Mesenteric fat pad (tissue), 1 donor: ENCODE measurements at regions not wholly inside any gene's neighbourhood (a gene's known extent, or its start where the extent isn't known, plus 50 kb on each side); places are given as distances from the start of the nearest gene placed in this dataset.

Experiments used
- DNase-seq: peaks from one replicate; pipeline ENCODE4 v3.0.0-alpha.2; 2020; ENCODE audit warnings: low spot score
- donor health status: DM: yes; HTN: yes; CAD: no.

DNA sequence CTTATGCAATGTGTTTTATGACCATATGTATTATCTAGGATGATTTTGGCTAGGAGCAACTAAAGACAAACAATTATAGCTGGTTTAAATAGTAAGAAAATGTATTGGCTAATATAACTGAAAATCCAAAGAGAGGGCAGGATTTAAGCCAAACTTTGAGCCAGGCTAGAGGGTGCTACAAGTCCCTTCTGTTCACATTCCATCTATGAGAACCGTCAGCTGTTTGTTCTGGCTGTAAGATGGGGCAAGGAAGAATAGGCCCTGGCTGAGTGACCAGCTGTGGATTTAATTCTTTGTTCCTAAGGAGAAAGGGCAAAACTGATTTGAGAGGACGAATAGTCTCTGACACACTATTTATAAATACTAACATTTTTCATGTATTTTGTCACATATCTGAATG is 79.2 kb upstream of the UGT8 start:
- no peak for DNase-seq

DNA sequence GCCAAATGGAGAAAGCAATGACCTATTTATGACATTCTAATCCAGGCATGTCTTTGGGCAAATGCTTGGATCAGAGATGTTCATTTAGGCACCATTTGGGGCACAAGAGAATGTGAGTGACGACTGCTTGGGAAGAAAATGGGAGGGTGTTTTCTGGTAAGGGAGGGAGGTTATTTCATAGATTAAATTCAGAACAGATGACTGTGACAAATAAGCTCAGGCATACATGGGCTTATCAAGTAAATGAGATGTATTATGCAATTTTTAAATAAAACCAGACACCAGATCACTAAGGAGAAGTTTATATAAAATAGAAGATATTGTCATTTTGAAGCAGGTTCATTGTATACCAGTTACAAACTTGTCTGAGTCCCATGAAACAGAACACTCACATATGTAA is 71.4 kb upstream of the UGT8 start:
- DNase-seq: no peak

DNA sequence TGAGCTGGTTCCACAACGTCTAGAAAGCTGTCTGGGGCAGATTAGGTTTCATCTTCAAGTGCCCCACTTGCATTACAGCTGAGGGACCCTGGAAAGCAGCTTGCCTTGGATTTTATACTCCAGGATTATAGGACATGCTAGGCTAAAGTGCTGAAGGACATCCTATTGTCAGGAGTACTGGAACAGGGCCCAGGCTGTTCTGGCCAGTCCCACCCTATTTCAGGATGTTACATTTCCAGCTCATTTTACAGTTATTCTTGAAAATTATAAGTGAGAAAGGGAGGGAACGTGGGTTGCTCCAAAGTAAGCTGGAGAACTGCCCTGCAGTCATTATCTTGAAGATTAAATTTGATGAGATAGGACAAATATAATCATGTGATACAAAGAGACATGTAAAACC is 71.0 kb upstream of the UGT8 start:
- DNase-seq: no peak

DNA sequence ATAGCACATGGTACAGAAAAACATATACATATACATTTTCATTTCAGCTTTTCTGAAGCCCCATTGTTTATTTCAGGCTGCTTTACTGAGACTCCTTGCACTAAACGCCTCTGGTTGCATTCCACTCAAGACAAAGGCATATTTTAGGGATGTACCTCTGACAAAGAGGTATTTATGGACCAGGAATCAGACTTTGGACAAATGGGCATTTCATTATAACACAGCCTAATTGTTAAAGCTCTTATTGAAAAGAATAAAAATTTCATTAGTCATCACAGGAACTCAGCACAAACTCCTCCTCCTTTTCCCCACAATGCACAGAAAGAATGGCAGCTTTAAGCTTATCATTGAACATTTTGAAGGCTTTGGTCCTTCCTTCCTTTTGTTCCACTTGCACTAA is 62.9 kb upstream of the UGT8 start:
- DNase-seq: no peak

DNA sequence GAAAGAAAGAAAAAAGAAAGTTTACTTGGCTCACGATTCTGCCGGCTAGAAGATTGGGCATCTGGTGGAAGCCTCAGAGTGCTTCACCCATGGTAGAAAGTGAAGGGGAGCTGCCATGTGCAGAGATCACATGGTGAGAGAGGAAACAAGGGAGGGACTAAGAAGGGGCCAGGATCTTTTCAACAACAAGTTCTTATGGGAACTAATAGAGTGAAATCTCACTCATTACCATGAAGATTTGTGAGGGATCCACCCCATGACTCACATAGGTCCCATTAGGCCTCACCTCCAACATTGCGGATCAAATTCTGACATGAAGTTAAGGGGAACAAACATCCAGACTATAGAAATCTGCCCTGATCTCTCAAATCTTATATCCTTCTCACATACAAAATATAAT is 61.3 kb upstream of the UGT8 start:
- no peak for DNase-seq

DNA sequence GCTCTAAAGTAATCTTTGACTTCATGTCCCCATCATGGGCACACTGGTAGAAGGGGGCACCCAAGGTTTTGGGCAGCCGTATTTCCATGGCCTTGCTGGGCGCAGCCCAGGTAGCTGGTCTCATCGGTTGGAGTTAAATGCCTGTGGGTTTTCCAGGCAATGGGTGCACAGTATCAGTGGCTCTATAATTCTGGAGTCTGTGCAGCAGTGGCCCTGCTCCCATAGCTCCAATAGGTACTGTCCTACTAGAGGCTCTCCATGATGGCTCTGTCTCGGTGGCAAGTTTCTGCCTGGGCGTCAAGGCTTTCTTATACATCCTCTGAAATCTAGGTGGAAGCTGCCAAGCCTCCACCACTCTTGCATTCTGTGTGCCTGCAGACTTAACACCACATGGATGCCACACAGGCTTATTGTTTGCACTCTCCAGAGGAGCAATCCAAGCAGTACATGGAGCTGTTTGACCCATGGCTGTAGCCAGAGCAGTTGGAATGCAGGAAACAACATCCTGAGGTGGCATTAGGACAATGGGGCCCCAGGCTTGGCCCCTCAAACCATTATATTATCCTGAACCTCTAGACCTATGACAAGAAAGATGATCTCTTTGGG is 60.5 kb upstream of the UGT8 start:
- no peak for DNase-seq

DNA sequence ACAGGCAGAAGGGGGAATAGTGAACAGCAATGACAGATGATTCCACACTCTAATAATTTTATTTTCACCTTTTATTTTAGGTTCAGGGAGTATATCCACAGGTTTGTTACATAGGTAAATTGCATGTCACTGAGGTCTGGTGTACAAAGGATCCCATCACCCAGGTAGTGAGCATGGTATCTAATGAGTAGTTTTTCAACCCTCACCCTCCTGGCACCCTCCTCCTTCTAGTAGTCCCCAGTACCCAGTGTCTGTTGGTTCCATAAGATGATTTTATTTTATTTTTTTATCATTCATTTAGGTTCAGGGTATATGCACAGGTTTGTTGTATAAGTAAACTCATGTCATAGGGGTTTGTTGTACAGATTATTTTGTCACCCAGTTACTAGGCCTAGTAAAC is 58.6 kb upstream of the UGT8 start:
- DNase-seq: no peak

DNA sequence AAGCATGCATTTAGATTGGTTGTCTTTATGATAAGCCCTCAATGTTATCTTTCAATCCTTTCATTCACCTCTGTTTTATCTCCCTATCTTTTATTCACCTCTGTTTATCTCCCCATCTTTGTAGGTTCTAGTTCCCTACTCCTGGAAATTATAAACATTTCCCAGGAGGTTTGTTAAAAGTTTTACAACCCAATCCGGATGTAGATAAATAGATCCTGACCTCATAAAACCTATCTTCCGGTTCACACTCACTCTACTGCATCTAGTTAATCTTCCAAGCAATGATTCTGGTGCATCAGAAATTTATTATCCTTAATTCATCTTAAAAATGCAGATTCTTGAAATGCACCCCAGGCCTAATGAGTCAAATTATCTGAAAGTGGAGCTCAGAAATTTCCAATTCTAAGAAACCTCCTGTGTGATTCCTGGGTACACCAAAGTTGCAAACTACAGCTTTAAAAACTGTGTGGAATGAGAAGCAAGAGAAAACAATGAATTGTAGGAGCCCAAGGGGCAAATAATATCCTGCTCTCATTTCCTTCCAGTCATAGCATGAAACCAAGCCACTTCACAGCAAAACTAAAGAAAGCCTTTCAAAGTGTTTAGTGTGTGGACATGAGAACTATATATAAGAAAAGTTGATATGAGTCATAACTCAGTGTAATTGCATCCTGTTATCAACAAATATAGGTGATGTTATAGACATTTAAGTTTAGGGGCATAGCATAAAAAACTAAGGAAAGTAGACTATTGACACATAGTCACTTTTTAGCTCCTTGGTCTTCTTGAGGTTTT is 51.1 kb upstream of the UGT8 start:
- no peak for DNase-seq
